Astrocyte (in vitro differentiated cells and primary cell): ENCODE measurements at regions not wholly inside any gene's neighbourhood (a gene's known extent, or its start where the extent isn't known, plus 50 kb on each side); places are given as distances from the start of the nearest gene placed in this dataset.

Experiments used
- EZH2 ChIP-seq: IDR thresholded peaks from 2 replicates; pipeline ENCODE4 v1.6.1; 2012; ENCODE audit warnings: mild to moderate bottlenecking, low read length, inconsistent platforms; ENCODE audit not compliant: insufficient read depth
- TF ChIP-seq, protein P1 (sequence below): IDR thresholded peaks from 2 replicates; pipeline ENCODE4 v1.5.1; 2011; ENCODE audit warnings: low read depth, mild to moderate bottlenecking, inconsistent platforms, low read length, moderate library complexity; ENCODE audit not compliant: insufficient read depth

DNA sequence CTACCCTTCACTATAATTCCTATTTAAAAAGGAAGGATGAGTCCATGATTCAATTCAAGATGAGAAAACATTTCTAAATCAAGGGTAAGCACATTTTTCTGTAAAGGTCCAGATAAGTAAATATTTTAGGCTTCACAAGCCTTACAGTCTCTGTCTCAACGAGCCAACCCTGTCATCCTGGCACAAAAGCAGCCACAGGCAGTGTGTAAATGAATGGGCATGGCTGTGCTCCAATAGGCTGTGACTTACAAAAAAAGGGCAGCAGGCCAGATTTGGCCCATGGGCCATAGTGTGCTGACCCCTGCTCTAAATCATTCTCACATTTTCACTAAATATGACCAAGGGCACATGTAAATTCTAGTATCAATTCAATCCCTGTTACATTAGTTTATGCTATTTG is 200.4 kb downstream of the WNT5A start:
- TF ChIP-seq, protein P1, sequence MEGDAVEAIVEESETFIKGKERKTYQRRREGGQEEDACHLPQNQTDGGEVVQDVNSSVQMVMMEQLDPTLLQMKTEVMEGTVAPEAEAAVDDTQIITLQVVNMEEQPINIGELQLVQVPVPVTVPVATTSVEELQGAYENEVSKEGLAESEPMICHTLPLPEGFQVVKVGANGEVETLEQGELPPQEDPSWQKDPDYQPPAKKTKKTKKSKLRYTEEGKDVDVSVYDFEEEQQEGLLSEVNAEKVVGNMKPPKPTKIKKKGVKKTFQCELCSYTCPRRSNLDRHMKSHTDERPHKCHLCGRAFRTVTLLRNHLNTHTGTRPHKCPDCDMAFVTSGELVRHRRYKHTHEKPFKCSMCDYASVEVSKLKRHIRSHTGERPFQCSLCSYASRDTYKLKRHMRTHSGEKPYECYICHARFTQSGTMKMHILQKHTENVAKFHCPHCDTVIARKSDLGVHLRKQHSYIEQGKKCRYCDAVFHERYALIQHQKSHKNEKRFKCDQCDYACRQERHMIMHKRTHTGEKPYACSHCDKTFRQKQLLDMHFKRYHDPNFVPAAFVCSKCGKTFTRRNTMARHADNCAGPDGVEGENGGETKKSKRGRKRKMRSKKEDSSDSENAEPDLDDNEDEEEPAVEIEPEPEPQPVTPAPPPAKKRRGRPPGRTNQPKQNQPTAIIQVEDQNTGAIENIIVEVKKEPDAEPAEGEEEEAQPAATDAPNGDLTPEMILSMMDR, result no peak
- no peak for TF ChIP-seq EZH2
